ENCODE measurements at regions not wholly inside any gene's neighbourhood (a gene's known extent, or its start where the extent isn't known, plus 50 kb on each side); places are given as distances from the start of the nearest gene placed in this dataset.

DNA sequence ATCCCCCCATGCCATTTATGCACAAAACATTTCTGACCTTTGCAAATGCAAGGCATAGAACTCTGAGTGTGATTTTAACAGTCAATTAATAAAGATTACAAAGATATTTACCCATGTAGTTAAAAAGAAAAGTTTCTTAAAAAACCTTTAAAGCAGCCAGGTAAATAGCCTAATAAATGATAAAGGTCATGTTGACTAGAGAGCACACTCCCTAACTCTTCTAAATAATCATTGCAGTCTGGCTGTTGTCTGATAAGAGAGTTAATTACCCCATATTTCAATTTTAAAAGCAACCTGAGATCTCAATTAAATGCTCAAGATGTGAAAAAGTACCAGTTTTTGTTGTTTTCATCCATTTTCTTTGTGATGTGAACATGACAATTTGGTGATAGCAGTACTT is 291.5 kb upstream of the SMIM31 start:
- no peak for TF ChIP-seq EZH2 (IDR thresholded peaks at IDR 0.05; ENCODE audit: insufficient read depth, poor library complexity, severe bottlenecking)
- TF ChIP-seq EZH2phosphoT487 (IDR thresholded peaks at IDR 0.05; ENCODE audit: insufficient read depth, low read depth): no peak

Measured in GM23248 (cell line).